GM12892 (cell line): ENCODE measurements at regions not wholly inside any gene's neighbourhood (a gene's known extent, or its start where the extent isn't known, plus 50 kb on each side); places are given as distances from the start of the nearest gene placed in this dataset.

Experiments
- DNase-seq: peaks from one replicate; pipeline ENCODE4 v3.0.0; 2011; ENCODE audit not compliant: insufficient read length
- FAIRE-seq: peaks from 2 replicates; lab custom pipeline; 2011; peaks lifted over from hg19 to GRCh38; lab: Jason Lieb, UNC
- POLR2A ChIP-seq: IDR thresholded peaks from 2 replicates; pipeline ENCODE4 v1.6.1; 2011; ENCODE audit warnings: low read depth, low read length, control low read depth
- POLR2AphosphoS5 ChIP-seq: IDR thresholded peaks from 2 replicates; pipeline ENCODE4 v1.6.1; 2011; ENCODE audit warnings: low read depth, low read length, control low read depth
- TAF1 ChIP-seq: IDR thresholded peaks from 2 replicates; pipeline ENCODE4 v1.6.1; 2011; ENCODE audit warnings: low read depth, mild to moderate bottlenecking, control low read depth, low read length, borderline replicate concordance

DNA sequence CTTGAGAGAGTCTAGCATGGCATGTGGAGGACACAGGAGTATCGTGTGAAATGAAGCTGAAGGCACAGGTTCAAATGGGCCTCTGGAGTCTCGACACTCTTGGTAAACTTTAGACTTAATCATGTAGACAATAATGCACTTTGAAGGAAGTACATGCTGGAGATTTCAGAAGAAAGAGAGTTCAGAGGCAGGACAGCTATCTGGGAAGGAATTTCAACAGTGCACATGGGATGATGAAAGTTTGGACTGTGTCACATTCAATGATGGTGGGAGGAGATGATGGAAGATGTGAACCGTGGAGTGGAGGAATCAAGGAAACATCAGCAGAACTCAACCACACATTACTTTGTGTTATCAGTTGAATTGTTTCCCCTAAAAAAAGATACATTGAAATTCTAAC lies 88.6 kb upstream of the PAPPA start:
- TF ChIP-seq TAF1 (no peak), POLR2A (no peak), POLR2AphosphoS5 (no peak)
- DNase-seq (no peak), FAIRE-seq (no peak)

DNA sequence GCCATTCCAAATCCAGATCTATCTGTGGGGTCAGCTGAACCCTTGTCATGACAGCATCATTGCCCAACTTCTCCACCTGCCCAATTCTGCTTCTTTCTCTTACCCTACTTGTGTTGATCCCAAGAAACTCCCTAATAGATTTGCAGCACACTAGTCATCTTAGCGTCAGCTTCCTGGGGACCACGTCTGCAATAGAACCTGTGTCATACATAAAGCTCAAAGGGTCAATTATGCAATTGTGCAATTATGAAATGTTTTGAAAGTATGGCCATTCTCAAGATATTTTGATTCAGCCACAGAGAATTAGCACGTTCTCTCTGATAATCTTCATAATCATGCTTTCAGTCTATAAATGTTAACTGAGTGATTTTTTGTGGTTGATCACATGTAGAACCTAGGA lies 87.4 kb upstream of the PAPPA start:
- FAIRE-seq (no peak), DNase-seq (no peak)
- TF ChIP-seq POLR2A (no peak), TAF1 (no peak), POLR2AphosphoS5 (no peak)

DNA sequence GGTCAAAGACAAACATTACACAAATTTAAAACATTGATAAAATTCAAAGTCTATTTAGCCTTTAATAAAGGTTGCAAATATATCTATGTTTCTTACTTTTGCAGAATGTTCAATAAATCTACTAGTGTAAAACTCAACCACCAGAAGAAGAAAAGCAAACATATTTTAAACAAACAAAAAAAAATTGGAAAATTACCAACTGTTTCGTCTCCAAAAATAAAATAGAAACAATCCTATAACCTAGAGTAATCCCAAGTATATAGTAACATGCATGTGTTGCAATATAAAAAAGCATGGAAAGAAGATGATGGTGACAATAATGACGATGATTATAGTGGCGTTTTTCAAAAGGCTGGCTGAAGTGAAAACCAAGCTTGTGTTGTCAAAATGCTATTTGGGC lies 86.0 kb upstream of the PAPPA start:
- TF ChIP-seq TAF1 (no peak), POLR2AphosphoS5 (no peak), POLR2A (no peak)
- DNase-seq (no peak), FAIRE-seq (no peak)

DNA sequence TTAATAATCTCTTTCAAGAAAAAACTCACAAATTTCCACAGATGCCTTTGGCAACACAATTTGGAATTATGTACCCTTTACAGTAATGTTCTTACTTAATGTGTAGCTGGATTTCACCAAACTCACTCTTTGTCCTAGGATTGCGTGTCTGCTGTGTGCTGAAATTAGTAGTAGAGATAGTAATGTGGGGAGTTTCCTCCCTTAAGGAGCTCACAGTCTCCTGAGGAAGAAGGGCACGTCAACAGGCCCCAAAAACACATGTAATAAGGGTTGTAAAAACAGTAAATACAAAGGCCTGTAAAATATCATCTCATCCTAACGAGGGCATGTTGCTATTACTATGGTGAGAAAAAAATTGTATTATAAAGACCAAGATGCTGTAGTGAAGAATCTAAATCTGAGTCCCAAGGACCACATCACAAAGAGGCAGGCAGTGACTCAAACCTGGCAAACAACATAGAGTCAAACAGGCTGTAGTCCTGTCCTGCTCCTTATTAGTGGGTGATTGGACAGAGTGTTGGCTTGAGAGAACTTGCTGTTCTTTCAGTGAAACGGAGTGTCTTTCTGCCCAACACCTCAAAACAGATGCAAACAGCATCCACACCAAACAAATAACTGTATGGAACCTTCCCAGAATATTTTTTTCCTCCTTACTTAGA lies 83.2 kb upstream of the PAPPA start:
- FAIRE-seq (no peak), DNase-seq (no peak)
- TF ChIP-seq POLR2A (no peak), POLR2AphosphoS5 (no peak), TAF1 (no peak)

DNA sequence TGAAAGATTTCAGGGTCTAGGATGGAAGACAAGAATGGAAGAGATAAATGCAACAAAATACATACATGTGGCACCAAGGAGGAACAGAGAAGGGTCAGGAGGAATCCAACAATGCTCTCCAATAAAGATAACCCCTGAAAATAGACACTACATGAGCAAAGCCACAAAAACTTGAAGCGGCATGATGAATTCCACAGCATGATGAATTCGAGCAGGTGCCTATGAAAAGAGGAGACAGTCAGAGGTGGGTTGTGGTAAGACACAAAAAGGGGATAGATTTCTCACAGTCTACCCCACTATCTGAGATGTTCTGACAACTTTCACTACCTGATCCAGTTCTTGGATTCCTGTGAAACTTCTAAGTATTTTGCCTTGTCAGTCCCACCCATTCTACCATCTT lies 81.5 kb upstream of the PAPPA start:
- TF ChIP-seq TAF1 (no peak), POLR2A (no peak), POLR2AphosphoS5 (no peak)

DNA sequence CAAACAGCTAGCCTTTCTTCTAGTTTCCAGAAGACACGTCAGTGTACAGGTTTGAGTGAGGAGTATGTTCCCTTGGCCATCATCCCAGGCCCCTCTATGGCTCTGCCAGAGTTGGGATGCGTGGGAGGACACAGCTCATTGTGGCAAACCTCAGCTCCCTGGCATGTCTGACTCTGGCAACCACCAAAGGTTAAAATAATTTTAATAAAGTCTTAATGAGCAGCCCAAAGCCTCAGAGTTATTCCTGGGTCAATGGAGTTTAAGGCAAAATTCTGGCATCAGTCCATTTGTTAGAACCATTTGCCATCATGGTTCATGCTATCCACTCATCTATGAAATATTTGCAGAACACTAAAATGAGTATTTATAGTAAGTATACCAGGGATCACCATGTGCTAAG lies 79.8 kb upstream of the PAPPA start:
- no peak for FAIRE-seq
- no peak for DNase-seq

More for the DNA sequence above, 81.5 kb upstream of the PAPPA start:
- DNase-seq = no peak
- no peak for FAIRE-seq

DNA sequence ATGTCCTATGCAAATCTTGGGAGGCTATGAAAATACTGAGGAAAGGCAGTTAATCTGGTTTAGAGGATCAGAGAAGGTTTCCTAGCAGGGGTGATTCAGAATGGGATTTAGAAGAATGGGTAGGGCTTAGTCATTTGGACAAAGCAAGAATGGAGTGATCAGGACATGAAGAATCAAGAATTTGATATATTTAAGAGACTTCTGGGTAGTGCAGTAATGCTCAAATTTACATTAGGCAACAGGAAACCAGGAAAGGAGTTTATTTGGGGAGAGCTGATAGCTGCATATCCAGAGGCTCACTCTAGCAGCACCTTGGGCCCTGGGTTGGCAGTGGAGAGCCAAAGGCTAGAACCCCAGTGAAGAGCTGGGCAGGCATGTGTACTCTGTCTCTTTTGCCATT lies 78.9 kb upstream of the PAPPA start:
- FAIRE-seq (no peak), DNase-seq (no peak)
- TF ChIP-seq POLR2AphosphoS5 (no peak), POLR2A (no peak), TAF1 (no peak)

More for the DNA sequence above, 79.8 kb upstream of the PAPPA start:
- TF ChIP-seq POLR2AphosphoS5 (no peak), POLR2A (no peak), TAF1 (no peak)

DNA sequence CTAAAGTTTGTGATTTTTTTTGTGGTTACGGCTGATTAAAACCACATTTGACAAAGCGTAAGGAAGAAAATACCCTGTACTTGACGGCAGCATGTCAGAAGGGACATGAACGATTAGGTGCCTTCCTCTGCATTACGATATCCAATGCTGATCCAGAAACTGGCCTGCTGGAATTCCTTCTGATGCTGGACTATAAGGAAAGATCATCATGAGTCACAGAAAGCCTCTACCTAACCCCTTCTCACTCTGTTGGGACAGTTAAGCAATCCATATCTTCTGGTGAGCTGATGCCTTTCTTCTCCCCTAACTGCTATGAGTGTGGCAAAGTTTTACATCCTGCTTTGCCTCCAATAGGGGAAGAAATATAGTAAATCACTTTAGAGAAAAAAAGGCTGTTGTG lies 78.4 kb upstream of the PAPPA start:
- DNase-seq = no peak
- TF ChIP-seq POLR2A (no peak), TAF1 (no peak)
- FAIRE-seq = no peak

DNA sequence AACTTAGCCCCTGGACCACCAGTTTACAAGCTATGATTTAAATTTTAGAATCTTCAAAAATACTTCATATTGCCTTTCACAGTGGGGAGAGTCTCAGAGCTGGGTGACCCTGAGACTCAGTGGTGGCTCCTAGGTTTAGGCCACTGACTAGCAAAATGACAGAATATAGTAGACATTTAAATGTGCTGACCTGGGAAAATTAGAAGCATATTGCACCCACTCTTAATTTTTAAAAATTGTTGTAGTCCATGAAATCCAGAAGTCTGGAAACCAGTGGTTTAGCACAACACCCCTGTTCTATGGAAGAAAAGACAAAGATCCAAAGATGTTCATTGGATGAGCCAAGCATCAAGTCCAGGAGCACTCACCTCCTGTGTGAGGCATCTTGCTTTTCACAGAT lies 75.0 kb upstream of the PAPPA start:
- DNase-seq (no peak), FAIRE-seq (no peak)
- TF ChIP-seq POLR2A (no peak), TAF1 (no peak), POLR2AphosphoS5 (no peak)

DNA sequence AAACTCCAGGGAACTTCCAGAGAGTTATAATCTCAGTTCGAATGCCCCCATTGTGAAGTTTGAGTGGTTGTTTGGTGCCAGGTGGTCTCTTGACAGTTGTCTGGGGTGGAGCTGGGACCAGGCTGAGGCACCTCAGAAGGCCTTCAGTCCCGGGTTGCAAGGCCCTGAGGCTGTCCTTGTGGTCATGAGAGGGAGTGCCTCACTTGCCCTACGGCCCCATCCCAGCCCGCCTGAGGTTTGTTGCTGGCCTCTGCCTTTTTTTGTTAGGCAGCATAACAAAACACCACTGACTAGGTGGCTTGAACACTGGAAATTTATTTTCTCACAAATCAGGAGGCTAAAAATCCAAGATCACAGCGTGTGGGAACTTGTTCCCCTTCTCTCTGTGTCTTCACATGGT lies 73.0 kb upstream of the PAPPA start:
- FAIRE-seq = no peak
- TF ChIP-seq POLR2AphosphoS5 = no peak
- no peak for TF ChIP-seq POLR2A
- TF ChIP-seq TAF1 = no peak
- DNase-seq = no peak

DNA sequence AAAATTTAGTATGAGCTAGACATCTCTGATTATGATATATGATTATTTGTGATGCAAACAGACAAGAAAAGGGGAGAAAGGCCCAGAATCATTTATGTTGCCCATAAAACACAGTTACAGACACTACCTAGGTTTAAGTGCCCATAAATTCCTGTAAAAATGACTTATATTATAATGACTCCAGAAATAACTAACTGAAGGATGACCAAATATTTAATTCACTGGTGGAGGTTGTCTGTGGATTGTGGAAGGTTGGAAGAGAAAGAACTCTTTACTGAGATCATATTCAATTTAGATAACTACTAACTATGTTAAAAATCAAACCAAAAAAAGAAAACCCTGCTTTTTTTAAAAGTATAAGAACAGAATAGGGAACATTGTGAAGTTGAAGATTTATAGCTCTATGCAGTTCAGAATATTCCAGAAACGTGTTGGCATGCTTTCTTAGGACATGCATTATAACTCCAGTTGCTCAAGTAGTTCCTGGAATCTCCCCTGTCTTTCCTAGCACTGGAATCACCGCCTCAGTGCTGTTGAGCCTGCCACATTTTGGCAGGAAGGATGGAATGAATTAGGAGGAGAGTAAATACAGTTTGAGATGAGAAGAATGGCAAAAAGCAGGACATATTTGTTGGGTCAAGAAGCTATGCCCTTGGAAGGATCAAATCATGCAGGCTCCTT lies 72.0 kb upstream of the PAPPA start:
- no peak for FAIRE-seq
- TF ChIP-seq TAF1 (no peak), POLR2AphosphoS5 (no peak), POLR2A (no peak)
- DNase-seq = no peak

DNA sequence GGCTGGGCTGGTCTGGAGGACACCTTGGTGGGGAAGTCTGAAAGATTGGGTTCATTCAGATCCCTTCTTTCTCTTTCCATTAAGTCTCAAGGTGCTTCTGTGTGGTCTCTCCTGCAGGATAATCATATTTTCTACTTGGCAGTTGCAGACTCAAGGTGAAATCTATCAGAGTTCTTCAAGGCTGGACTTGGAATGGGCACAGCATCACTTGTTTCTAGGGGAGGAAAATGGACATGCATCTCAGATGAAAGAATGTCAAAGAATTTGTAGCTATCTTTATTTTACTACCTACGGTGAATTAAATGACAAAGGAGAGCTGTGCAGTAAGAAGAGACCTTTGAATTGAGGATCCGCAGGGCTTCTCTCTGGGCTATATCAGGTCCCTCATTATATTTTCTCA lies 69.8 kb upstream of the PAPPA start:
- DNase-seq = no peak
- FAIRE-seq = no peak
- no peak for TF ChIP-seq POLR2A
- no peak for TF ChIP-seq TAF1
- TF ChIP-seq POLR2AphosphoS5 = no peak

DNA sequence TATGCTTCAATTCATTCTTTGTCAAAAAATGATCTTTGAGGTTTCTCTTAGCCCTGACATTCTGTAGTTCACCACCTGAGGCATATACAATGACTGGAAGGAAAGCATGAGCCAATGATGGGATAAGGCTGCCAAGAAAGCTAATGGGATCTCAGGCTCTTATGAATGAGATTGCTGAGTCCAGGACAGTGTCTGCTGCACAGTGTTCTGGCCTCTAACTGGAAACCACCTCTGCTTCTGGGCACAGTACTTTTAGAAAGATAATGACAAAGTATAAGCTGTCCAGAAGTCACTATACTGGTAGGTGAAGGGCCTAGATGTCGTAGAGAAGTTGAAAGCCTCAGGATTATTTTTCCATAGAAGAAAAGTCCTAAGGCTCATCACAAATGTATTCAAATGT lies 69.1 kb upstream of the PAPPA start:
- TF ChIP-seq POLR2AphosphoS5 (no peak), POLR2A (no peak), TAF1 (no peak)
- DNase-seq (no peak), FAIRE-seq (no peak)

DNA sequence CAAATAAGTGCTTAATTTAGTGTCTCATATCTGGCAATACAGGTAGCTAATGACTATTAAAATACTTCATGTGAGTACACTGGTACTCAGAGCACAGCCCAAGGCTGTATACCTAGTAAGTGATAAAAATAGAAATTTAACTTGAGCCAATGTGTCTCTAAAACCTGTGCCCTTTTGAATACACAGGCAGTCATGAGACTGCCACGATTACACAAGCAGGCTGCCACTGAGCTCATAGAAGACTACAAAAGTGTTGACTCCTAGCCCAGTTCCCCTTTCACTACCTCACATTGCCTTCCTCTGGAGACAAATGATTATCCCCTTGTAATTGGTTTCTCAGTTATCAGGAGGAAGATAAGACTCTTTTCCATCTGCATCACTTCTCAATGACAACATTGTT lies 66.3 kb upstream of the PAPPA start:
- FAIRE-seq (no peak), DNase-seq (no peak)
- TF ChIP-seq TAF1 = no peak
- TF ChIP-seq POLR2AphosphoS5 = no peak
- no peak for TF ChIP-seq POLR2A

DNA sequence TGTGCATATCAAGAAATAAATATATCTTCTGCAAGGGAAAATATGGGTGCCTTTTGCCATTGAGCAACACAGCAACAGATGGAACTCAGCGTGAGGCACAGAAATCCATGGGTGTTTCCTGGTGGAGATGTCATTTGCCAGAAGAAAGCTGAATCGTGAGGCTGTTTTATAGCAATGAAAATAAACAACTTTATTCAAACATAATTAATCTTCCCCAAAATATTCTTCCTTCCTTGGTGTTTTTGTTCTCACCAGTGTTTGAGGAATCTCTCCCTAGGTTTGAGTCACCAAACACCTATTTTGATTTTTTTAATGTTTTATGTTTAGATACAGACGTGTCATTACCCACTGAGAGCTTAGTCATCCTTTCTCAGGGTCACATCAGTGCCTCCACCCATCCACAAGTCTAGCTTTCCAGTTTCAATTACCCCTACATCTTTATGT lies 65.8 kb upstream of the PAPPA start:
- TF ChIP-seq POLR2AphosphoS5 (no peak), POLR2A (no peak), TAF1 (no peak)
- DNase-seq = no peak
- FAIRE-seq = no peak
